GM19468 (cell line): ENCODE measurements at regions not wholly inside any gene's neighbourhood (a gene's known extent, or its start where the extent isn't known, plus 50 kb on each side); places are given as distances from the start of the nearest gene placed in this dataset.
A peak's percentile ranks its signal among the peaks of the same experiment; 100 is the strongest.
"Not testable (repeated sequence)": the region's sequence is repeated elsewhere in the genome, so short reads cannot be mapped to it uniquely, and the experiment has no call there.

Experiments used
- ATAC-seq: cut with Tn5 transposase; IDR thresholded peaks from one replicate; pipeline ENCODE4 v1.9.1; 2021; ENCODE audit warnings: mild to moderate bottlenecking, moderate library complexity, moderate number of reproducible peaks; ENCODE audit not compliant: unreplicated experiment; ENCODE audit errors: extremely low read depth

DNA sequence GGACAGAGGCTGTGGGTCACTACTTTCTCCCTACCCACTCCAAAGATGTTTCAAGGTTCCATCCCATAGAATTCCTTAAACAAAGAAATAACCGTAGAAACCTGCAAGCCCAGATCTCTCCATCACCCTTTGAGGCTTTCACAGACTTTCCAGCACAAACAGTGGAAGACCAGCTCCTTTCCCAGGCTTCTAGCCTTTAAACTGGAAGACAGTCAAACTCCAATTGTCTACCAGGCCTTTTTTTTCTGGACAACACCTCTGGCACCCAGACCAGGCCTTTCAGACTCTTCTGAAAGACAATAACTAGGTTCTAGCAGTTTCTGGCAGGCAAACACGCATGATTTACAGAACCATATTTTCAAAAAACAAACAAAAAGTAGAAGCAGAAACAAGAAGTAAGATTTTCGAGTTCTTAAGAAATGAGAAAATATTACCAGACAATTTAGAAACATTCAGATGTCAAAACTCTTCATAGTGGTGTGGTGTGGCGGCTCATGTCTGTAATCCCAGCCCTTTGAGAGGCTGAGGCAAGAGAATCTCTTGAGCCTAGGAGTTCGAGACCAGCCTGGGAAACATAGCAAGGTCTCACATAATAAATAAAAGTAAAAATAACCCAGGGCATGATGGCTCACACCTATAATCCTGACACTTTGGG, 73.0 kb upstream of the EPCAM start:
- no peak for ATAC-seq

DNA sequence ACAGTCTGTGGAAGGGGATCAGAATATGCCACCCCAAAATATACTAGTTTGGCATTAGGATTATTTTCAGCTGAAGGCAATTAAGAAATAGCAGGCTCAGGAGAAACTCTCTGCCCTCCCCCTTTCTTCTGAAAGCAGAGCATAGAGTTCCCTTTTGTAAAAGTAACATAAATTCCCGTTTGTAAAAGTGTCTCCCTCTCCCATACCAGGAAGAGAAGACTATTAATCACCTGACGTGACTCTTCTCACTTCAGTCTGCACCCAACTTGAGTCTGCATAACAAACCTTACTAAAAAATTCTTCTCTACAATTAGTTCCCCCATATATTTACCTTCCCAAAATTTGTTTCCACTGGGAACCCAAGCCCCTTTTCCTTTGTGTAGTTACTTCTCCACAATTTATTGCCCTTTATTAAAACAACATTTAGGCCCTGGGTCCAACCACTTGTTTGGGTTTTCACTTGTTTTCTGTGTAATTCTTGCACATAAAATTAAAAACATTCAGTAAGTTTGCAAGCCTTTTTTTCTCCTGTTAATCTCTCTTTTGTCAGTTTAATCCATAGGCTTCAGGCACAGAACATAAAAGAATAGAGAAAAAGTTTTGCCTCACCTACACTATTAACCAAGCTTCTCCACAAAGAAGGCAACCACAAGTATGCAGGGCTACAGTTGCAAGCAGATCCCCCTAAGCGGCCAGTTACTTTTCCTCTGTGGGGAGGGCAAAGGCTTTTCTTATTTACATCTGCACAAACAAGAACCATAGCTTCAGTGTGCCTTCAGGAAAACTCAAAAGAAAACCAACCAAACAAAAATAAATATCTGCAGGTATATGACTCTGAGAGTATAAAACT, 73.8 kb upstream of the EPCAM start:
- no peak for ATAC-seq

DNA sequence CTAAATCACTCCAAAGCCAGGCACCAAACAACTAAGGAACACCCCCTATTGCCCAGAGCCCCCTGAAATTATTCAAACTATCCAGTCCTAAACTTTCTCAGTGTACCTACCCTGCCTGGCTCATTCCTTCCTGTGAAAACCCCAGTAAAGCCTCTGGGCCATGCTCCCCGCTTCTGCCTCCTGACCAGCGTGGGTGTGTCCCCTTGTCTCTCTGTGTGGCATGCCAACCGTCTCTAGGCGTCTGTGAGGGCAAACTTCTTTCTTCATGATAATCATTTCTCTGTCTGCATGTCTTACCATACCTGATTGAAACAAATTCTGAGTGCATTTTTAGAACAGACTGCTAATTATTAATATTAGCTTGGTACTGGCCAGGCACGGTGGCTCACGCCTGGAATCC, 75.1 kb upstream of the EPCAM start:
- no peak for ATAC-seq

DNA sequence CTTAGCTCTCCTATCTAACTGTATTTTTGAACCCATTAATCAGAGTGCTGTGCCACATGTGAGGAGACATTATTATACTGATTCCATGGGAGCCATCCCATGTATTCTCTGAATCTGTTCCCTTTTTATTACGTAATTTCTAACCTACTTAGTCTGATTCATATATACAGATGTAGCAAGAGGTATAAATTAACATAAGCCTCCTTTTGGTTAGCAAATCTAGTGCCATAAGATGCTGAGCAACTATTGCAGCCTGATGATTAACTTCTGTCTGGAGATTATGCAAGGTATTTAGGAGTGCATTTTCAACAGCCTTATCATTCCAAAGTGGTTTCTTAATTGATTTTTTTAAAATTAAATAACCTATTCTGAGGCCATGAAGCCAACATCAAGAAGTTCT, 80.2 kb upstream of the EPCAM start:
- ATAC-seq = no peak

DNA sequence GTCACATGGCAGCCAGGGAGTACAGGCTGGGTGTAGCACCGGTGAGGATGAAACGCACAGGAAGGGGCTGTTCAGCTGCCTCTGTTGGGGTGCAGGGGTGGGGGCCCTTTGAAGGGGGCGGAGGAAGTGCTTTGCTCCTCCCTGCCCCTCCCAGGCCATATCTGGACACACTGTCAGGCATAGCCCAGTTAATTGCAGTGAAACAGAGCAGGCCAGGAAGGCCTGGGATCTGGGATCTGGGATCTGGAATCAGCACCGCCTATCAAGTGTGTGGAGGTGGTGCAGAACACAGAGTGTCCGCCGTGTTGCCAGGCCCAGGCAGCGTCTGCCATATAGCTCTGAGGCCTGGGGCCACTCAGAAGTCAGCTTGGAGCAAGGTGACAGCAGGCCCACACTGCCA, 85.5 kb upstream of the EPCAM start:
- ATAC-seq = no peak

DNA sequence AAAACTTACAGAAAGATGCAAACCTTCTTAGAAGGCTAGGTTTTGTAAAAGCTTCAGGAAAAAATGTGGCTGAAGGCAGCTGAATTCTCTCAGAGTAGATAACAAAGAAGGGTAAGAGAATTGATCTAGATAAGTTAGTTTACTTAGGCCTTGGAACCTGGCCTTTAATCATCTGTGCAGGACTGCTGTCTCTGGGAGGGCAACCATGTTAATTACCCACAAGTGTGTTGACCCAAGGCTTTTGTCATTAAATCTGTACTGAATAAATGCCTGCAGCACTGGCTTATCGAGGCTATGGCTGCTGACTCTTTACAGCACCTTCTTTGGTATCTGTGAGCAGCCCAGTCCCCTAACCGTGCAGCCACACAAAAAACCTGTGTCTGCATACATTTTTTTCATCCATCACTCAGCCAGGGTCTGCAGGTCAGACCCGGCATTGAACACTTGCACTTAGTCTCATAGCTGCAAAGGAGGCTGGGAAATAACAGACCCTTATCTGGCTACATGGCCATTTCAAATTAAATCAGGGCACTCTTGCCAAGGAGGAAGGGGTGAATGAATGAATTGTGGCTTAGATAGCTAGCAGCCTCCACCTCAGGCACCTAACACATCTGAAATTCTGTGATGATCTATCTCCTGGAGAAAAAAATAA, 86.4 kb upstream of the EPCAM start:
- no peak for ATAC-seq

DNA sequence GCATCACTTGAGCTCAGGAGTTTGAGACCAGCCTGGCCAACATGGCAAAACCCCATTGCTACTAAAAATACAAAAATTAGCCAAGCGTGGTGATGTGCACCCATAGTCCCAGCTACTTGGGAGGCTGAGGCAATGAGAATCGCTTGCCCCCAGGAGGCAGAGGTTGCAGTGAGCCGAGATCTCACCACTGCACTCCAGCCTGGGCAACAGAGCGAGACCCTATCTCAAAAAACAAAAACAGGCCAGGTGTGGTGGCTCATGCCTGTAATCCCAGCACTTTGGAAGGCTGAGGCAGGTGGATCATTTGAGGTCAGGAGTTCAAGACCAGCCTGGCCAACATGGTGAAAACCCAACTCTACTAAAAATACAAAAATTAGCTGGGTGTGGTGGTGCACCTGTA, 89.6 kb upstream of the EPCAM start:
- not testable (repeated sequence) for ATAC-seq

DNA sequence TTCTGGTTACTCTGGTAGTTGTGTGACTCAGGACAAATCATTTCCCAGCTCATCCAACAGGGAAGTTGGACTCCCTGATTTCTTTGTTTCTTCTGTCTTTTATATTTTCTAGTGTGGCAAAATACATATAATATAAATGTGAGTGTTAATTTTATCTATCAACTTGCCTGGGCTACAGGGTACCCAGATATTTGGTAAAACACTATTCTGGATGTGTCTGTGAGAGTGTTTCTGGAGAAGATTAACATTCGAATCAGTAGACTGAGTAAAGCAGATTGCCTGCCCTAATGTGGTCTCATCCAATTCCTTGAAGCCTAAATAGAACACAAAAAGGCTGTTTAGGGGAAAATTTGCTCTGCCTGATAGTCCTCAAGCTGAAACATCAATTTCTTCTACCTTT, 91.1 kb upstream of the EPCAM start:
- ATAC-seq = no peak

DNA sequence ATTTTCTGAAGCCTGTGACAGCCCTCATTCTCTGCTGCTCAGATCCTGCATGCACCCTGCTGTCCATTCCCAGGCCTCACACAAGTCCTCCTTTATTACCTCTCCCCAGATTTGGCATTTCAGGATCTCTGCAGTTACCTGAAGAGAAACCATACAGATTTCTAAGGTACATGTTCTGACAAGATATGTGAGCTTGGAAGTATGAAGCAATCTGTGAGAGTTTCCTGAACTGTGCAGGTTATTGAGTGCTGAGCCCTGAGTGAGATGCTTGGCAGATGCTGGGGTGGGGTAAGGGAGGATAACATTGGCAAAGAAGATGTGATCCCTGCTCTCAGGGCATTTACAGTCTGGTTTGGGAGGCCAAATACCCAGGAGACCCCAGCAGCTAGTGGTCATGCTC, 91.9 kb upstream of the EPCAM start:
- no peak for ATAC-seq

DNA sequence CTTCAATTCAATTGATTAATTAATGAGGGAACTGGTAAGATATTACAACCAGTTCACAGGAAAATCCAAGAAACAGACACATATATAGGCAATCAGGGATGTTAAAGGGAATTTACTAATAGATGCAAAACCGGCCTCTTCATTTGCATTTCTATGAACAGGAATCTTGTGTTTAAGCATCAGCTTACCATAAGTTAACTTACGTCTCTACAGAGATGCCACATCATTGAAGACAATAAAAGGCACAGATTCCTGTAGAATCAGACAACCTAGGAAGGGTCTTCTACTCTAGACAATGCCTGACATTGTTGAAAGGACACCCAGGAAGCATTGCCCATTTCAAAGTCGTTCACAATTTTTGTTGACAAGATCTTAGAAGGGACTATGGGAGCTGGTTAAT, 93.0 kb upstream of the EPCAM start:
- no peak for ATAC-seq

DNA sequence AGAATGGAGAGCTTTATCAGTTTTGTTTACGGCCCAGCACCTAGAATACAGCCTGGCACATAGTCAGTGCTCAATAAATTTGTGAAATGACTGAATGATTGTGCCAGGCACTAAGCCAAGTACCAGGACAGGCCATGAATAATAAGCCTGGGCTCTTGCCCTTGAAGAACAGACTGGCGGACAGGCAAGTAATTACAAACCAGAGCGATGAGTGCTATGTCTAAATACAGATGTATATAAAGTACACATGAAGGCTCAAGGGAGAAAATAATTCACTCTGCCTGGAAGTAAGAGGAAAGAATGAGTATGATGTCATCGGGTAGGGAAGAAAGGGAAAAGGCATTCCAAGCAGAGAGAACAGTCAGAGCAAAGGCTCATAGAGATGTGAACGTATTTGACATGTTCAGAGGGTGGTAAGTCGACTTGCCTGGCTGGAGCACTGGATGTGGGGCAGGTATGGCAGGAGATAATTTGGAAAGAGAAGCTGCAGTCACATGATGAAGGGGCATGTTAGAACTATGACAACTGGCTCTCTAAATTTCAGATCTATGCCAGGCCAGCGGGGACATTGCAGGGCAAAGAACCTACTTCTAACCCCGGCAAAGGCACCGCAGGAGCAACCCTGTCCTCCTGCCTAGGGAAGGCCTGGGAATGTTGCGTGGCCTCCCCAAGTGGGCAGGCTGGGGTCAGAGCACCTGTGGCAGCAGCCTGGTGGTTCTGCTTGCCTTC, 94.9 kb upstream of the EPCAM start:
- no peak for ATAC-seq

DNA sequence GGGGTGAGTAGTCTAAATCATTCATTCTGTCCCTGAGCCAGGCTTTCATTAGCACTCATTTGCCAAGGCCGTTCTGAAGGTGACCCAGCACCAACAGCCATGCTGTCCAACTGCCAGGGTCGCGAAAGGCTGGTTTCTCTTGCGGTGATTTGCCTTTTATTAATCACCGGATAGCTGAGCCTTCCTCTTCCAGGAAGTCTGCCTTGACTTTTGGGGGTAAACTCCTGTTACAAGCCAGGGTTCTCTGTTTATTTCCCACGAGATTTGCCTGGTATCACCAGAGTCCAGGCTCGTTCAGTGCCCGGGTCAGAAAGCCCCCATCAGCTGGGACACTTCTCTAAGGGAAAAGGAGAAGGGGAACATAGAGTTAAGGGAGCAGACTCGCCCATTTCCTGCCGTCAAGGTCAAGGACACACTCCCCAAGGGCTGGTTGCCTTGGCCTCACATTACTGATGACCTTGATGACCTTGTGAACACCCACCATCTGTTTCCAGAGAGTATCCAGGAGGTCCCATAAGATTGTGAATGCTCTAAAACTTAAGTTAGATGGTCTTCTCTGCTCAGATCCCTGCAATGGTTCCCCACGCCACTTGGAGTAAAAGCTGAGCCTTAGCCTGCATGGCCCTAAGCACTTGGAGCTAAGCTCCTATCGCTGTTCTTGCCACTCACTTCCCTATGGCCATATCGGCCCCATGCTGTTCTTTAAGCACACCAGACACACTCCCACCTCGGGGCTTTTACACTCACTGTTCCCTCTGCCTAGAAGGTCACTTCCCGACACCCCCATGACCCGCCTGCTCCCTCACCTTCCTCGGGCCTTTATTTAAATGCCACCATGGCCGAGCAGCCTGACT, 96.0 kb upstream of the EPCAM start:
- ATAC-seq = no peak

DNA sequence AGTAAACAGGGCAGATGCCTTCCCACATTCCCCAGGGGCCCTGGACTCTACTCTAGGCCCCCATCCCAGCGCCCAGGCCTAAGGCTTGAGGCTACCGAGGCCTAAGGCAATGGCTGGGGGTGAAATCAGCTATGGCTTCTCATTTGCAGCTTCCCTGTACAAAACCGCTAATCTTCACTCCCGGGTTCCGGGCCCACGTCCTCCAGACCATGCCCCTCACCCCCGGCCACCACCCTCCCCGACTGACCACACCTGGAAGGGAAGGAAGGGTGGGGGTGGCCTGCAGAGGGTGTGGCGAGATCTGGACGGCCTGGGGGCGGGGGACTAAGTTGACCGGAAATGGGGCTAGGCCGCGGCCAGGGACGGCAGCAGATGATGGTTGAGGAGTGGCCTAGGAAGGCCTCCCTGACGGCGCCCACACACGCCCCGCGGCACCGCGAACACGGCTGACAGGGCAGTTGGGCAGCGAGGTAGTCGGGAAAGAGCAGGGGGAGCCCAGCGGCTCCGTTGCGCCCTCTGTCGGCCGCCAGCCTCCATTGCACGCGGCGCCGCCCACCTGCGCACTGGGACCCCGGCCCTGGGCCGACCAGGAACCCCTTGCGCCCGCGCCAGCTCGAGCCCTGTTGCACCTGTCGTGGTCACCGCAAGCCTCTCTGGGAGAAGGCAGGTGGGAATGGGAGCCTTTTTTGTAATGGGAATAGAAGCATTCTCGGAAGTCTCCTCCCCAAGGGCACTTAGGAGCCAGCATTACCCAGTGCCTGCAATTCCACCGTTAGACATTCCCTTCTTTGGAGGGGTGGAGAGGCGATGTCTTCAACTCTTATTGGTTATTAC, 95.9 kb upstream of the CALM2 start:
- peak; percentile 66 for ATAC-seq

DNA sequence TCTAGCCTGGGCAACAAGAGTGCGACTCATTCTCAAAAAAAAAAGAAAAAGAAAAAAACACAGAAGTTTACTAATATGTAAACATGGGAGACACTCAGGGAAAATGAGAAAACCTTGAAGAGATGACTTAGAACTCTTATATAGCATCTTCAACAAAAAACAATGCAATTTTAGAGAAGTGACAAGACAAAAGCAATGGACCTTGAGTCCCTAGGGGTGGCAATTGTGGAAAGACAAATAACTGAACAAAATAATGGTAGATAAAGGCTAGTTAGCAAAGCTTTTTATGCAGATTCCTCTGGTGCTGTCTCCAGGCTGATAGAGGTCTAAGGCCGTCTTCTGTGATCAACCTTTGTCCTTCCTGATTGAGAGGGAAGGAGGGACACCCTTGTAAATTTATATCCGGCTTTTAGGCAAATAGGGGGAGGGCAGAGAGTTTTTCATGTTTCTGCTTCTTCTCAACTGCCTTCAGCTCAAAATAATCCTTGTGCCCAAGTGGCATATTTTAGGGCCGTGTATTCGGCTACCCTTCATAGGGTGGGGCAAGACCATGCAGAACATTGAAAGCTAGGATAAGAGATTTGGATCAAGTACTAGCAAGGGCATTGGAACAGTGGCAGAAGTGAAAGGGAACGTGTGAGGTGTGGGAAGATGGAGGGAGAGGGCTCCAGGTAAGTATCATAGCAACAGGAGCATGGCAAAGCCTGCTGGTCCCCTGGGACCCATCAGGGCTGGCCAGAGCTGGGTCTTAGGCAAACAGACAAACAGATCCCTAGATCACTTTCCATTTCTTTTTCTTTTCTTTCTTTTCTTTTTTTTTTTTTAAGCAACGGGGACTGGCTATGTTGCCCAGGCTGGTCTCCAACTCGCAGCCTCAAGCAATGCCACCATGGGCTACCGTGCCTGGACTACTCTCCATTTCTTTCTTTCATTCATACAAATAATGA, 95.0 kb upstream of the CALM2 start:
- ATAC-seq = no peak

DNA sequence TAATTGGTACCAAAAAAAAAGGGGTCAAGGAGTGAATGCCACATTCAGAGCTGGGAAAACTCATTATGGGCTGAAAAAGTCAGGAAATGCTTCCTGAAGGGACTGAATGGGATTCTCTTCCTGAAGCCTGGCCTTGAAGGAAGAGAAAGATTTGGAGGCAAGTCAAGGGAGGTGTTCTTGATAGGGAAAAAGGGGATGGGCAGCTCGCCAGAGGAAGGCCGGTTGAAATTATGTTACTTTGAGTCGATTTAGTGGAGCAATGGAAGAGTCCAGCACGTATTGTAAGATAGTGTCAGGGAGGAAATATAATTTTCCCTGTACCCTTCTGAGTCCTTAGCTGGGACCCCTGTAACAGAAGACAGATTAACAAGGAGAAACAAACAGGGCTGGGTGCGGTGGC, 94.1 kb upstream of the CALM2 start:
- no peak for ATAC-seq

DNA sequence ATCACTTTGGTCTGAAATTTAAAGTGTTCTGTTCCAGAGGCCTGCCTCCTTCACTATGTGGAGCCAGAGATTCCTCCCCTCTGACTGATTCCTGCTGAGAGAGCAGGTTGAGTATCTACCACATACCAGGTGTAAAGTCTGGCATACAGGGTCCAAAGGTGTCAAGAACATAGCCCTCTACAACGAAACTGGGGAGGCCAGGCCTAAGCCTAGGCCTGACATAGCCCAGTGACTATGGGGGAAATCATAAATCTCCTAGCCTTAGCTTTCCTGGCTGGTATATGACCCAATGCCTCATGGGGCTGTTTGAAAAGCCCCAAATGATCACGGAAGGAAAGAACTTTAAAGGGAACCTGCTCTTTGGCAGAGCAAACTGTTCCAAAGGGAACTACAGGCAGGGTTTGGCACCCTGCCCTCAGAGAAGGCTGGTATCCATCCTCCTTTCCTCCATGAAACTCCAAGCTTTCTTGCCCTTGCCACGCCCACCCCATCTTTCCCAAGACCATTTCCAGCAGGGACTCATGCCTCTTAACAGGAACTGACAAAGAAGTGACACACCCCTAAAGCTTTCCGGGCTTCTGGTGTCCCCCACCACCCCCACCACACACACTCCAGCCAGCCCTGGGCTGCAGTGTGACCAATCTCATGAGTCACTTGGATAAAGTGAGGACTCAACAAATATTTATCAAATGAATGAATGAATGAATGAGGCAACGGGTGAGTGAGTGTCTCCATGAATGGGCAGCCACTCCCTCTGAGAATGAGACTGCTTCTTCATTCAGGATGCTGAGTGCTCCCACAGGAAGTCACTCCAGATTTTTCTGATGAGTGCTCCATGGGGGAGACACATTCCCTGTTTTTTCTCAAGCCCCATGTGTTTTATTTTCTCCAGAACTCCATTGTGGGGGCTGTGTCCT, 93.3 kb upstream of the CALM2 start:
- ATAC-seq = no peak

DNA sequence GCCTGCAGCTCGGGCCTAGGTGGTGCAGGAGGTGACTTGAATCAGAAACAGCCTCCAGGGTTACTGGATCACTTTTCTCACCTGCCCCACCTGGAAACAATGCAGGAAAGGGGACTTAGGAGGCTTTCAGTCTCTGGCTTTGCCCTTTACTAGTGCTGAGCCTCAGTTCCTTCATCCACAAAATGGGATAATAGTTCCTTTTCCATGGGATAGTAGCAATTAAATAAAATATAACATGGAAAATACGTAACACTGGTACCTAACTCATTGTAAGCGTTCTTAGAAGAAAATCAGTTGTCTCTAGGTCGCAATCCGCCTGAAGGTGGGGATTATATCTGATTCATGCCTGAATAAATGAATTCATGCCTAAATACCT, 91.4 kb upstream of the CALM2 start:
- no peak for ATAC-seq
